ENCODE measurements at regions not wholly inside any gene's neighbourhood (a gene's known extent, or its start where the extent isn't known, plus 50 kb on each side); places are given as distances from the start of the nearest gene placed in this dataset.

DNA sequence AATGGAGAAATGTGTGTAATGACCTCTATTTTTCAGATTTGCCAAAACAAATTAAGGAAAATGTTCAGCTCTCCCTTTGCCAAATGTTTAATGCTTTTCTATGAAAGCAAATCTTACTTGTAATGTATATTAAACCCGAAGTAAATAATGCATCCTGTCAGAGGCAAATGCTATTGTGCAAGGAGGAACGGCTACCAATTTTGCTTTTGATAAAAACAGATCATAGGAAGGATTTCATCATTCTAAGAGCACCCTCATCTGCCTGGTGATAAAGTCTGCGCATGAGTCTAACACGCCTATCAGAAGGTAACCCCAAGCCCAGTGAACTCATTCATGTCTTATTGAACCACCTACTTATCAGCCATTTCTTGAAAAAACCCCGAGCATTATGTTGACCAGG, 412.4 kb upstream of the MKI67 start:
- DNase-seq = no peak

DNA sequence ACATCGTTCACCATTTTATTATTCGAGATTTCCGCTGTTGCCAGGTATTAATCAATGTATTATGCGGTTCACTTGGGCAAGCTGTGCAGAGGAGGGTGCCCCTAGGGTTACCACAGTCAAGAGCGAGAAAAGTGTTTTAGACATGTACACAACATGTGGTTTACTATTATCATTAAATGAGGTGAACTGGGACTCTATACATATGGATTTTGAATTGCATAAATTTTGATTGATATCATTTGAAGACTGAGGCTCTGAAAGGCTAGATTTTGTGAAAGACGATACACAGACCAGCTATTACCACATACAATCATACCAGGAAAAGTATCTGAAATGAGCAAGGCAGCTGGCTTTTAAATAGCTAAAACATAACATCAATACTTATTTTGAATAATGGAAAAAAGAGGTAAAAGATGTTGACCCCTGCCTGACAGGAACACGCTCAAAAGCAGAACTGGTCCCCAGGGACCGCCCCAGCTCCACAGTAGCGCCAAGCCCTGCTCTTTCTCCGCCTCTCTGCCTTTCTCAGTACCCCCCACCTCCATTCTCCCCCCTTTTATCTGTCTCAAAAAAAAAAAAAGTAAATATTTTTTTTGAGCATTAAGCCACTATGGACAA, 413.4 kb upstream of the MKI67 start:
- DNase-seq = no peak

DNA sequence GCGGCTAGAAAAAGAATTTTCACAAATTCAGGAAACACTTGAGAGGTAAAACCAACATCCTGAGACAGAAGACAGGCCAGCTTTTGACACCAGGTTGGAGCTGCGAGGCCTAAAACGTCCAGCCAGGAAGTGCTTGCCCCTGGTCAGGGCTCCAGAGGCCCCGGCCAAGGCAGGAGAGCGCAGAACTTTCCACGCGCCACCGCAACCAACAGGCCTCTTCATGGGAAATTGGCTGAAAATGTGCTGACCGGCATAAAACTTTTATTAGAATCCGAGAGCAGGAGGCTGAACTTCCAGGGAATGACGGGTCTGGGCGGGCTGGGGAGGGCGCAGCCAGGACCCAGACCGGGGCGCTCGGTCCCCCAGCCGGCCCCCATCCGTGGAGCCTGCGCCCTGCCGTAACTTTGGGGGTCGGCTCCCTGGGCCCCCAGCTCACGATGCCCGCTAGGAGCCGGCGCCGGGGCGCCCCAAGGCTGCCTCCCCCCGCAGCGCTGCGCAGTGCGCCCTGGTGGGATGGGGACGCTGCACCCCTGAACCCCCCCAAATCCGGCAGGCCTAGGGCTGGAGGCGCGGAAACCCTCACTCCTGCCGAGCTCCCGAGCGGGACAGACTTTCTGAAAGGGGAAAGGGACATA, 414.0 kb upstream of the MKI67 start:
- DNase-seq = no peak

DNA sequence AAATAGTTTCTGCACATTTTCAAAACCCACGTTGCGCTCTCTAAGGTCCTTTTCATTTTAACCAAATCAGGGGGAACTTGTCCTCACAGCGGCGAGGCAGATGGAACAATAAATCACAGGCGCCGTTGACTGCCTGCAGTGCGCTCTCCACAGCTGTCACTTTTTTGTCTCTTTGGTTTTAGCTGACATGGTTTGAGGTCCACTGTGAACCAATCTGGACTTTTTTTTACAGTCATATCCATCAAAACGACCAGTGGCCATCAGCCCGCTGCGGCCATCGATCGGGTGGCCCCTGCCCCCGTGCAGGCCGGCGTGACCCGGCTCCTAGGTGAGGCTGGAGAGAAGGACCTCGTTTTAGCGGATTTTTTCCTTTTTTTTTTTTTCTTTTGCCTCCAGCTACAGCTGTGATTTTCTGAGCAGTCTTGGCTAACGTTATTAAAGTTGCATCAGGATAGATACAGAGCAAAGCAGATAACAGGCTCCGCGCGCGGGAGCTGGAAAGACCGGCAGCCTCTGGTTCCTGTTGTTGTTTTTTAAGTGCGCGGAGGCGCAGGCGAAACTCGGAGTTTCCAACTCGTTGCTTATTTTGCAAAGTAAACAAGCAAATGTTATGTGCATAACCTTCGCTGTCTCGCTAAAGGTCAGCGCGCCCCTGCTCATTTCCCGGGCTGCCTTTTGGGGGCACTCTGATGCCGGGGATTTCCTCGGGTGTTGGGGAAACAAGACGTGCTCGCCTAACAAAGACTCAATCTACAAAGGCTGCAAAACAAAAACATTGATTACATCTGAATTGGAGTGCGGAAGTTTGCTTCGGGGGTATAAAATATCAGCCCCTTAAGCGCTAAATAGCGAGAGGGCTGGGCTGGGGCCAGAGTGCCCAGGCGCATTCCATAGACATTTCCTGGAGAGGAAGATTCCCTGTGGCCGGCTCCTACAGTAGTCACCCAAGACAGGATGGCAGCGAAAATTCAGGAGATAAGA, 414.8 kb upstream of the MKI67 start:
- no peak for DNase-seq

DNA sequence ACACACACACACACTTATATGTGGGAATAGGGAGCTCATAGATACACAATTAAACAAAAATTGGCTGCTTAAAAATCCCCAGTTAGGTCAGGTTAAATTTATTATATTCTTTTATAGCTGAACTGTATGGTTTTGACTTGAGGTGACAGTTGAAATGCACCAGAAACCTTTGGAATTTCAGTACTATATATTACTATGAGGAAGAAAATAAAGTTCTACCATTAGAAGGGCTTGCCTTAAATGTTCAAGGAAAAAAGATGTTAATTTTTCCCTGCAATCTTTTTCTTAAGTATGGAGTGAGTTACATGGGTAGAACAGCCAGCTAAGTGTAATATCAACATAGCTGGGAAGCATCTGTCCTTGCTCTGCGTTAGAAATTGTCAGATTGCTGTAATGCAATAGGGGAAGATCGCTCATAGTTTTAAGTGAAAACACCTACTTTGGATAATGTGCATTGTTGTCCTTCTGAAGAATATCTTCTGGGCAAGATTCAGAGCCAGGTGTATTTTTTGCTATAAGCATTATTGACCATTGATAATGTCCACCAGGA, 415.8 kb upstream of the MKI67 start:
- DNase-seq = no peak

DNA sequence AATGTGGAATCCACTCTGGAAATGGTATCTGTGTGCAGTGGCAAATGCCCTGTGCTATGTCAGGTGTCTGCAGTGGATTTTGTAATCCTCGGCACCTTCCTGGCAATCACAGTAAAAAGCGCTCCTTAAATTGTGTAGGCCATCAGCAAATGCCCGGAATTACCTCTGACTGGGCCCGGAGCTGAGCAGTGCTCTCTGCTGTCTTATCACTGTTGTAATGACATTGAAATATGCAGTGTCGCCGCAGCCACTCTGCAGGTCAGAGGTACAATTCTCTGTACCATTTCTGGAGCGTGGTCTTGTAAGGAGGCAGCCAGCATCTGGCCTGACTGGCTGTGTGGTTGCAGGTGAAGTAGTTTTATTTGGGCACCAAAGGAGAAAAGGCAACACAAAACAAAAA, 416.4 kb upstream of the MKI67 start:
- DNase-seq = no peak

DNA sequence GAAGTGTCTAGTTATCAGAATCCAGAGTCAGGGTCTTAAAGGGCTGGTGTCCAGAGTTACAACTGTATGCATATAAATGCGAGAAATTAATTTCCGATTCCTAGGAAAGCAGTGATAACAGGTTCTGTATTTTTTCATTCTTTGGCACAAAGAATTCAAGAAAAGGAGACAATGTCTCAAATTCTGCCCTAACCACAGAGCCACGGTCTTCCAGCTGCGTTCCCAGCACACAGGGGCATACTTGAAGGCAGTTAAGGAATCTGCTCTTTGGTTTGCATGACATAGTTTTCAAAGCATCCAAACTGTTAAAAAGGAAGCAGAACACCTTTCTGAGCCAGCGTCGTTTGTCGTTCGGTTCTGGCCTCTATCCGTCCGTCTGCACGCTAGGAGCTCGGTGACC, 416.9 kb upstream of the MKI67 start:
- DNase-seq = no peak

DNA sequence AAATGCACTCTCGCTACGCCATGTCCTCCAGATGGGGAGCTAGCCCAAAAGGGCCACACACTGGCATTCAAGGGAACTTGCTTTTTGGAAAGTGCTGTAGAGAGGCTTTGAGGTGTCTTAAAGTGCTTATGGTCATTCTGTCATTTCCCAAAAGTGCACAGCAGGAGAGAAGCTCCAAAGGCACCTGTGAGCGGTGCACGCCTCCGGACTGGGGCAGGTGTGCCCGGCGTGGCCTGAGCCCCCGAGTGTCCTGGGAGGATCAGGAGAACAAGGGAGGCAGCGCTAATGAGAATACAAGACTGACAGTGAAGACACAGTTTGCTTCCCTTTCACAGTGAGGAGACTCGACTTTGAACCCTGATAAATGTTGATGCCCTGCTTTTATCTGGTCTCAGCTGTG, 419.0 kb upstream of the MKI67 start:
- no peak for DNase-seq

DNA sequence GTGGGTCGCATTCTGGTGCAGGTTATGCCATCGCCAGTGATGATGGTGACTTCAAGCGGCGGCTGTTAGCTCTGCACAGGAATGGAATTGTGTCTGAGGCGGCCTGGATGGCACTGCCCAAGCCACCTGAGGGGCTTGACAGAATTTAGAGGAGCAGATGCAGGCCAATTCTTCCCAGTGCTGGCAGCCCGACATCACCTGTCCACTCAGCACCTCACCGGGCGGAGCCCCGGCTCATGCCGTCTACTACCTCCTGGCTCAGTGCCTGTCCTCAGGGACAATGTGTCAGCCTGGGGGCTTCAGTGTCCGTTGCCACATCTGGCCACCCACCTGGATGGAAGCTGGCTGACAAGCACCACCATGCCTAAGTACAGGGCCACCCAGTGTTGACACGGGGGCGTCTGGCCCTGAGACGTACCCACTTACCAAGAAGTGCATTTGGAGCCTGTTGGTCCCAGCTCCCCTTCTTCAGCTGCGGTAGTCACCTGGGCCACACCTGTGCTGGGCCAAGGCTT, 420.5 kb upstream of the MKI67 start:
- DNase-seq = no peak

DNA sequence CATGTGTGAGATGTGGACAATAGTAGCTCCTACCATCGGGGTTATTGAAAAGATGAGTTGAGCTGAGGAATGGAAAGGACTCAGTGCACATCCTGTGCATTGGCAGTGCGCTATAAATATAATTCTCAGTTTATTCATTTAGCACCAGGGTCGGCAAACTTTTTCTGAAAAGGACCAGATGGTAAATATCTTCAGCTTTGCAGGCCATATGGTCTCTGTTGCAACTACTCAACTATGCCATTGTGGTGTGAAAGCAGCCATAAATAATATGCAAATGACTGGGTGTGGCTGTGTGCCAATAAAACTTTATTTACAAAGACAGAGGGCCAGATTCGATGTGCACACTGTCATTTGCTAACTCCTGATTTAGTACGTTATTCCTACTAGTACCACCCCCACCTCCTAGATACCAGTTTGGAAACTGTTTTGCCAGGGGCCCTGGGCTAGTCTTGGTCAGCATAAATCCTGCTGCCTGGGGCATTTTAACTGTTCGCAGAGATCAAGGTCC, 422.9 kb upstream of the MKI67 start:
- no peak for DNase-seq

DNA sequence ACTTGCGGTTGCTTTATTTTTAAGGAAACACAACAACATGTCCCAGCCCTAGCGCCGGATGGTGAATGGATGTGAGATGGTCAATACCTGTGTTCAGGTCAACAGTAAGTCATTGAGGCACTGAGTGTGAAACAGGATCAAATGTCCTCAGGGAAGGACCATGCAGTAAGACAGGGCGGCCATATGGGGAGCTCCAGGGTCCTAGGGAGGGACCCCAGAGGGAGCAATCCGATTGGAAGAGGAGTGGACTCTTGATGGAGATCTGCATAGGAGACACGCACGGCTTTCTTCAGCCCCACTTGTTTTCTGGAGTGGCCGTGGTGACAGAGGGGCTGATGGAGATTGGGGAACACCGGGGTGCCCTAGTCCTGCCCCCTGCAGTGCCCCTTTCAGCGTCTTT, 423.8 kb upstream of the MKI67 start:
- DNase-seq = no peak

DNA sequence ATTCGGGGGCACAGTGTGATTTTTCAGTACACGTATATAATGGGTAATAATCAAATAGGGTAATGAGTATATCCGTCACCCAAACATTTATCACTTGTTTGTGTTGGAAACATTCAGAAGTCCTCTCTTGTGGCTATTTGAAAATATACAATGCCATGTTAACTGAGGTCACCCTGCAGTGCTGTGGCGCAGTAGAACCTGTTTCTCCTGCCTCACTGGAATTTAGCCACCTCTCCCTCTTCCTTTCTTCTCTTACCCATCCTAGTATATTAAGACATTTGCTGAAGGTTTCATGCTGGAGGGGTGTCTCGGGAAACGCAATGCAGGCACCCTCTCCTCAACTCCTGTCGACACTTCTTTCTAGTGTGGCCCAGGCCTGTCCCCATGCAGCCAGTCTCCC, 425.3 kb upstream of the MKI67 start:
- no peak for DNase-seq

DNA sequence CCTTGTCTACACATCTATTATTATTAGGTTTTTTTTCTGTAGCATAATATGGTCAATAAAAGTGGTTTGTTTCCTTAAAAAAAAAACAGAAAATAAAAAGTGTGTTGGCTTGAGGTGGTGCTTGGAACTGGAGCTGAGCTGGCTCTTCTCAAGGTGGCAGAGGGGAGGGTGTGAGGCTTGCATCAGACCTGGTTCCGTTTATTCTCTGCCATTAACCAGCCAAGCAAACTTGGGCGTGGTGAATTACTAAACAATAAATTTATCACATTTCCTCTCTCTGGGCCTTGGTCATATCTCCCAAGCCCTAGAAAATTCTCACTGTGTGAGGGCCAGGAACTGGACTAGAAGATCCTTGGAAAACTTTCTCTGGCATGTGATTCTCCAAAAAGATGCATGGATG, 427.5 kb upstream of the MKI67 start:
- DNase-seq = no peak

DNA sequence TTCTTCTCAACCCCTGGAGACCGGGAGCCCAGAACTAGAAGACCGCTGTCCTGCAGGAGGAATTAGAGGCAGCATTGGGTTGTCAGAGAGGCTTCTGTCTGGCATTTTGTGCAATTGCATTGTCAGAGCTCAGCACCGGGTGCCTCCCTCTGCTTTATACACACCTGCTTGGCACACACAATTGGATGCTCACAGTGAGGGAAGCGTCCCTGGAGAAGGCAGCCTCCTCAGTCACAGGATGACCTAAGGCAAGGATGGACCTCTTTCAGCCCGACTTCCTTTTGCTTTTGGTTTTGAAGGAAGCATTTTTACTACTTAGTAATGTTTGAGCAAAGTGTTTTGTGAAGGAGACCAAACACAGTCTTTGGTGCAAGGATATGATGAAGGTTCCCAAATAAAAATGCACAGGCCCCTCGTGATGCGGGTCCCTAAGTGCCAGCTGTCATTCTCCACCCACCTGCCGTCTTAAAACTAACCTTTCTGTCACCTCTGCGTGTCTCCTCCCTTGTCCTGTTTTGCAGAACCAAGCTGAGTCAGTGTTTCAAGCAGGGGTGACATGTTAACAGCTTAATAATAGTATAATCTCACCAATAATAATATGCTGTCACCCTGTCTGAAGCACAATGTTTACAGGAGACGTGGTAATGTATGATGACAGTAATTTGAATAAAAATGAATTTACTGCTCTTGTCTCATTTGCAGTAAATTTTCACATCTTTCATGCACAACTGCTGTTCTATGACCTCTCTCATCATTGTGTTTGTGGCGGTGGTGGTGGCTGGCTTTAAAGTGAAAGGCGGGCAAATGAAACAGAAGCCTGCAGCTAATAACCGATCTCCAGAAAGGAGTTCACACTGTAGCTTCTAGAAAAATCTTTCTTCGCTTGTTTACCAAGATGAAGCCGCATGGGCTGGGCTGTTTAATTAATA, 430.2 kb upstream of the MKI67 start:
- no peak for DNase-seq

DNA sequence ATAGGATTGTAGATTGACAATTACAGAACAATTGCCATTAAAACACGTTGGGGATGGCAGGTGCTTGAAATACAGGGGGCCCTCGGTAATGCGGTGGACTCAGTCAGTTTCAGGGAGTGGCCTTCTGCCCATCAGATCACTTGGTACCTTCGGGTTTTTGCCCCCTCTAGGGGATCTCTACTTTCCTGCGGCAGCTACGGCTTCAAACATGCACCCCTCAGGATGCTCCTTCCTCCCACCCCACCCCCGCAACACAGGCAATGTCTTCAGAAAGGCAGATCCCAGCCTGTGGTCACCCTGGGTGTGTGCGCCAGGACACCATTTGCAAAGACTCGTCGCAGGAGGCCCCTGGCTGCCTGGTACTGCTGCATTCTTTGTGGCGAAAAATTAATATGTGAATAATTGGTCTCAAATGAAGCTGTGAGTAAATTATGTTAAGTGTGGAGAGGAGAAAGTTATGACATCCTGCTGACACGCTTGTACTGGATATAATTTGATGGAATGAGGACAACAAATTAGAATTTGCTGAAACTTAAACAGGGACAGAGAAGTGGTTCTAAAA, 431.0 kb upstream of the MKI67 start:
- no peak for DNase-seq

DNA sequence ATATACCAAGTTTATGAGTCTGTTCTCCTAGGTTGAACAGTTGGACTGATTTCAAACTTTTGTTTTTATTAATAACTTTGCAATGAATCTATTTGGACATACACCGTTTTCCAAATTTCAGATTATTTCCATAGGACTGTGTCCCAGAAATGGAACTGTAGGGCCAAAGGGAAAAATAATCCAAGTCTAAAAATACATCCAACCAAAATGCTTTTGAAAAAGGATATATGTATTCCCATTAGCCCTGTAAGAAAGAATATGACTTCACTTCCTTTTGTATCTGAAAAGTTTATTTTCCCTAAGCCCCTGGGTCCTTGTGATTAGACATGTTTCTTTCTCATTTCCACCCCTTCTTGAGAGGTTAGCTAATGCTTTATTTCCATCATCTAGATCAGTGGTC, 434.2 kb upstream of the MKI67 start:
- no peak for DNase-seq

DNA sequence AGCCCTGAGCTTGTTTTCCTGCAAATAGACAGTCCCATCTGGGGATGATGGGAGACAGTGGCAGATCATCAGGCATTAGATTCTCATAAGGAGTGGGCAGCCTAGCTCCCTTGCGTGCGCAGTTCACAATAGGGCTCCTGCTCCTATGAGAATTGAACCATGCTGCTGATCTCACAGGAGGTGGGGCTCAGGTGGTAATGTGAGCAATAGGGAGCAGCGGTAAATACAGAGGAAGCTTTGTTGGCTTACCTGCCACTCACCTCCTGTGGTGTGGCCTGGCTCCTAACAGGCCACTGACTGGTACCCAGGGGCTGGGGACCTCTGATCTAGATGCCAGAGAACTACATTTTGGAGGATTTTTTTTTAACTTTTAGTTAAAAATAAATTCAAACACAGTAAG, 434.8 kb upstream of the MKI67 start:
- DNase-seq = no peak

DNA sequence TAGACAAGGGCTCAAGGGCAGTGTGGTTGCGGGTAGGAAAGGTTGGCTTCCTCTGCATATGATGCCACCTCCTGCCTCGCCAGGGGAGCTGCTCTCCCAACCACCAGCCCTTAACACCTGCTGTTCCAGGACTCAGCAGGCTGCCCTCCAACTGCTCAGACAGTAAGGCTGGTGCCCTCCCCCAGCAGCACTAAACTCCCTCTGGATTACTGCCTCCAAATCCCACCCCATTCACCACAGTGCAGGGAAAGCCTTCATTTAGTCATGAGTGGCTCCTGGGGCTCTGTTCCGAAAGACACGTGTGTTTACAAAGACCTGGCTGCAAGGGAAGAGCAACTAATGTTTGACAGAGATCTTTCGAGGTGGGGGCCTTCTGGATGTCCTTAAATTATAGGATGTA, 437.2 kb upstream of the MKI67 start:
- DNase-seq = no peak

DNA sequence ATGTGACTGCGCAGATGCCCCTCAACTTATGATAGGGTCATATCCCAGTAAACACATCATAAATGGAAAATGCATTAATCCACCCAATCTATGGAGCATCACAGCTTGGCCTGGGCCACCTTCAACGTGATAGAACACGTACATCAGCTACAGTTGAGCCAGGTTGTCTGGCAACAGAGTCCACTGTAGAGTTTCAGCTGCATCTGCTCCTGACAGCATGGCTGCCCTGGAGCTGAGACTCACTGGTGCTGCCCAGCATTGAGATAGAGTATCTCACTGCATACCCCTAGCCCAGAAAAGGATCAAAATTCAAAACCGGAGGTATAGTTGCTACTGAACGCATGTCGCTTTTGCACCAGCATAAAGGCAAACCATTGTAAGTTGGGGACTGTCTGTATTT, 437.7 kb upstream of the MKI67 start:
- no peak for DNase-seq

DNA sequence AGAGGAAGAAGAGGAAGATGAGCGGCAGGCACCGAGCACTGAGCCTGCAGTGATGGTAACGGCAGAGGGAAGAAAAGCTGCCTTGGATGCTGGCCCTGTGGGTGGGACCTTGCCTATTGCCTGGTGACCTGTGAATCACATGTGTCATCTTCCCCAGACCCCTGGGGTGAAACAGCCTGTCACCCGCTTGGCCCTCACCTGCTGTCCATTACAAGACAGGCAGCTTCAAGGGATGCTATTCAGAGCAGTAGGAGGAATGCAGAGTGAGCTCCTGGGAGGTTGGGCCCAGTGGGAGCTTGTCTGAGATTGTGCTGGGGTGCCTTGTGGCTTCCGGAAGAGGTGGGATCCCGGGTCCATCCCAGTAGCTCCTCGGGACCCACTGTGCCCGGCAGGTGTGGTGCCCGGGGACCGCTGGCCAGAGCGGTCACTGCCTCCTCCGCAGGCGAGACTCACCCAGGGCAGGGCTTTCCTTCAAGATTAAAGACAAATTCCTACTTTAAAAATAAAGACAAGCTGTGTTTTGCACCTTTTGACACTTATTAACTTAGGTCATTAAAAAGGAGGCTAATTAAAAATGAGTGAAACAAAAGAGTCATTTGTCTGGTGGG, 440.2 kb upstream of the MKI67 start:
- no peak for DNase-seq

DNA sequence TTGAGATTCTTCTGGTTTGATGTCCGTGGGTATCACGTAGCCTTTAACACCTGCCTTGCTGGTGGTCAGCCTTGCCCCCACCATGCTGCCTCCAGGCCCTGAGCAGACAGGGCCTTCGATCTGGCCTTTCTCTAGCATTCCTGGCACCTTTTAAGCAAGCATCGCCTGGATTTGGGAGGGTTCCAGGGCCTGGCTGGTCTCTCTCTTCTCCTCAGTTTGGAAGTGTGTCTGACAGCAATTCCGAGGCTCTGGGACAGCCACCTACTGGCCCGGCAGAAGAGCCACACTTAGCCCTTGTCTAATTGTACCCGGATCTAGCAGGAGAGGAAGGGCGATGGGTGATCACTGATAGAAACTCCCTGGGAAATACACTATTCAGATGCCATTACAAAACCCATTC, 441.3 kb upstream of the MKI67 start:
- DNase-seq = no peak
